HepG2 (cell line): ENCODE measurements at regions not wholly inside any gene's neighbourhood (a gene's known extent, or its start where the extent isn't known, plus 50 kb on each side); places are given as distances from the start of the nearest gene placed in this dataset.

ENCODE experiments used
- BCLAF1 ChIP-seq: fragments of 450-650 bp; IDR thresholded peaks from 2 replicates; pipeline ENCODE4 v1.6.1; 2017; ENCODE audit warnings: mild to moderate bottlenecking
- FOSL1 ChIP-seq: sonication (generic); formaldehyde crosslinking; IDR thresholded peaks from 2 replicates; pipeline ENCODE4 v1.9.0; 2021; ENCODE audit warnings: missing genetic modification reagents, borderline replicate concordance
- PHF21A ChIP-seq: sonication (generic); formaldehyde crosslinking; IDR thresholded peaks from 2 replicates; pipeline ENCODE4 v1.5.0; 2020; ENCODE audit warnings: mild to moderate bottlenecking, missing genetic modification reagents
- SALL1 ChIP-seq: sonication (generic); formaldehyde crosslinking; IDR thresholded peaks from 2 replicates; pipeline ENCODE4 v1.8.0; 2022; ENCODE audit warnings: mild to moderate bottlenecking, missing genetic modification reagents
- USF2 ChIP-seq, 2 experiments: sonication (generic) in 1 of 2; formaldehyde crosslinking in 1 of 2; IDR thresholded peaks; 2 replicates each; pipeline versions ENCODE4 v1.5.1 to v1.6.1; 2011 to 2020; ENCODE audit warnings: borderline replicate concordance in 1 of 2, low read depth in 1 of 2, low read length in 1 of 2, mild to moderate bottlenecking in 1 of 2, missing genetic modification reagents in 1 of 2, moderate library complexity in 1 of 2
- ZNF282 ChIP-seq: fragments of 450-650 bp; IDR thresholded peaks from 2 replicates; pipeline ENCODE4 v1.6.1; 2018; ENCODE audit not compliant: partially characterized antibody
- TF ChIP-seq, protein P1 (sequence below): sonication (generic); formaldehyde crosslinking; IDR thresholded peaks from 2 replicates; pipeline ENCODE4 v1.4.0; 2020; ENCODE audit warnings: missing genetic modification reagents, borderline replicate concordance

- TF ChIP-seq USF2 (IDR thresholded peaks at IDR 0.05; ENCODE audit: low read depth, low read length) = no peak
- no peak for TF ChIP-seq USF2 (CRISPR knock-in tag; IDR thresholded peaks at IDR 0.05; ENCODE audit: borderline replicate concordance)
- TF ChIP-seq PHF21A (CRISPR knock-in tag) = no peak
- TF ChIP-seq, protein P1, sequence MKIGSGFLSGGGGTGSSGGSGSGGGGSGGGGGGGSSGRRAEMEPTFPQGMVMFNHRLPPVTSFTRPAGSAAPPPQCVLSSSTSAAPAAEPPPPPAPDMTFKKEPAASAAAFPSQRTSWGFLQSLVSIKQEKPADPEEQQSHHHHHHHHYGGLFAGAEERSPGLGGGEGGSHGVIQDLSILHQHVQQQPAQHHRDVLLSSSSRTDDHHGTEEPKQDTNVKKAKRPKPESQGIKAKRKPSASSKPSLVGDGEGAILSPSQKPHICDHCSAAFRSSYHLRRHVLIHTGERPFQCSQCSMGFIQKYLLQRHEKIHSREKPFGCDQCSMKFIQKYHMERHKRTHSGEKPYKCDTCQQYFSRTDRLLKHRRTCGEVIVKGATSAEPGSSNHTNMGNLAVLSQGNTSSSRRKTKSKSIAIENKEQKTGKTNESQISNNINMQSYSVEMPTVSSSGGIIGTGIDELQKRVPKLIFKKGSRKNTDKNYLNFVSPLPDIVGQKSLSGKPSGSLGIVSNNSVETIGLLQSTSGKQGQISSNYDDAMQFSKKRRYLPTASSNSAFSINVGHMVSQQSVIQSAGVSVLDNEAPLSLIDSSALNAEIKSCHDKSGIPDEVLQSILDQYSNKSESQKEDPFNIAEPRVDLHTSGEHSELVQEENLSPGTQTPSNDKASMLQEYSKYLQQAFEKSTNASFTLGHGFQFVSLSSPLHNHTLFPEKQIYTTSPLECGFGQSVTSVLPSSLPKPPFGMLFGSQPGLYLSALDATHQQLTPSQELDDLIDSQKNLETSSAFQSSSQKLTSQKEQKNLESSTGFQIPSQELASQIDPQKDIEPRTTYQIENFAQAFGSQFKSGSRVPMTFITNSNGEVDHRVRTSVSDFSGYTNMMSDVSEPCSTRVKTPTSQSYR (CRISPR knock-in tag) = no peak
- TF ChIP-seq BCLAF1 = no peak
- no peak for TF ChIP-seq SALL1 (CRISPR knock-in tag)
- no peak for TF ChIP-seq FOSL1 (CRISPR knock-in tag)
- TF ChIP-seq ZNF282 = no peak
- TF ChIP-seq, all 625 proteins: peak for 0
These were observed 213.3 kb upstream of the GALNT2 start (continued) for GRCh38 chr1:229853751-229854150.
